Sigmoid colon (tissue), 4 donors: ENCODE measurements at regions not wholly inside any gene's neighbourhood (a gene's known extent, or its start where the extent isn't known, plus 50 kb on each side); places are given as distances from the start of the nearest gene placed in this dataset.

Source experiments
- CTCF ChIP-seq, 4 experiments: fragments of 450-650 bp in 3 of 4; fragments of 200-600 bp in 1 of 4; IDR thresholded peaks; one replicate each; pipeline ENCODE4 v1.5.1; 2016 to 2019; ENCODE audit warnings: antibody characterized with exemption in 4 of 4, mild to moderate bottlenecking in 3 of 4, moderate library complexity in 2 of 4
- EP300 ChIP-seq, 4 donors: sonication (generic); formaldehyde crosslinking; IDR thresholded peaks; one replicate each; pipeline ENCODE4 v1.6.1; 2017; ENCODE audit warnings: antibody characterized with exemption in 4 of 4
- POLR2A ChIP-seq, 2 donors: fragments of 450-650 bp; IDR thresholded peaks; one replicate each; pipeline ENCODE4 v1.6.1; 2016; ENCODE audit warnings: antibody characterized with exemption in 2 of 2, mild to moderate bottlenecking in 2 of 2, moderate library complexity in 2 of 2

DNA sequence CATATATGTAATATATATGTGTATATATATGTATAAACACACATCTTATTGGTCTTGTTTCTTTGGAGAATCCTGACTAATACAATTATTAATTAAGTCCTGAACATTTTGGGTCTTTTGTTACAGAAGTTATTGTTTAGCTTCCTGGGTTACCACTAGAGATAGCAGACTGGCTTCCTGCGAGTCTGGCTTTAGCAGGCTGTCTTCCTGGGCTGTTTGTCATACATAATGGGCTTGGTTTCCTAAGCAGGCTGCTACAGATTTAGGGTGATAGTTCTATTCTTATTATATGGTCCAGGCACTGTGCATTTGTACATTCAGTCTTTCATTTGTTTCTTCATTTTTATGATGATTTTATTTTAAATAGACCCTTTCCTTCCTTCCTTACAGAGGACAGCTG lies 312.0 kb upstream of the TMTC4 start:
- TF ChIP-seq CTCF (IDR thresholded peaks at IDR 0.05) (no peak), POLR2A (IDR thresholded peaks at IDR 0.05) (no peak), EP300 (IDR thresholded peaks at IDR 0.05) (no peak)
